Activated CD4-positive, CD25-positive, alpha-beta regulatory T cell (primary cell): ENCODE measurements at regions not wholly inside any gene's neighbourhood (a gene's known extent, or its start where the extent isn't known, plus 50 kb on each side); places are given as distances from the start of the nearest gene placed in this dataset.
"Not testable (repeated sequence)": the region's sequence is repeated elsewhere in the genome, so short reads cannot be mapped to it uniquely, and the experiment has no call there.

ENCODE experiments used
- DNase-seq, 4 experiments: peaks; one replicate each; lab custom pipeline; 2025; lab: John Stamatoyannopoulos, UW

- no peak for DNase-seq
Measured at GRCh38 chr2:13696601-13697000, 935.9 kb upstream of the LRATD1 start.

GRCh38 chr2:13698847-13699246, 933.7 kb upstream of the LRATD1 start:
- no peak for DNase-seq

- not testable (repeated sequence) for DNase-seq
Measured at GRCh38 chr2:13699939-13700338, 932.6 kb upstream of the LRATD1 start.

DNA sequence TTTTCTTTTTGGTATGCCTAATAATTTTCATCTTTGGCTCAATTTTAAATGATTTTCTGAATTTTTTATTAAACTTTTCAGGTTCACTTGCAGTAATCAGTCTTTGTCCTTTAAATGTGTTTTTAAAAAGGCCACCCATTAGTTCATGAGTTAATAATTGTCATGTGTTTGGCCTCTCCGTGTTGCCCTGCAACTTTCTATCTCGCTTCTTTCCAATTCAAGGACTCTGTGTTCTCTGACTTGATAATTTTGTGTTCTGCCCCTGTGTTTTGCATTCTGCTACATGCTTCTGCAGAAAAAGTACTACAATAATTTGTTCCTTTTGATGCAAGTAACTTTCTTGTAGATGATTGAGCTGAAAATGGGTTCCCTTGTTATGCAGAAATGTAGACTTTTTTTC, 921.4 kb upstream of the LRATD1 start:
- no peak for DNase-seq

DNA sequence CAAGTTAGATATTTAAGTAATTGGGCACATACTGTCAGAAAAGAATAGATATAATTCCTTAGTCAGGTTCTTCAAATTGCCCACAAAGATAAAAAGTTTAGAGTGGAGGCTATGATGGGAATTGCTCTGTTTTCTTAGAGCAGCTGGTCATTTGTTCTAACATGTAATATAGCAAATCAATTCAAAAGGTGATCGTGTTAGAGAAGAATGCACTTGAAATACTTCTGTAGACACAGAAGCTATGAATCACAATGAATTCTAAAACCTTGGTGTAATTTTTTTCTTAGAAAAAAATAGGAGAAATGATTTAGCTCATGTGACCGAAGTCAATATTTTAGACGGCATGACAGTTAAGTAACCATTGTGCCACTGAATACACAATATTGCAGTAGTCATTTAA, 918.1 kb upstream of the LRATD1 start:
- DNase-seq = no peak

DNA sequence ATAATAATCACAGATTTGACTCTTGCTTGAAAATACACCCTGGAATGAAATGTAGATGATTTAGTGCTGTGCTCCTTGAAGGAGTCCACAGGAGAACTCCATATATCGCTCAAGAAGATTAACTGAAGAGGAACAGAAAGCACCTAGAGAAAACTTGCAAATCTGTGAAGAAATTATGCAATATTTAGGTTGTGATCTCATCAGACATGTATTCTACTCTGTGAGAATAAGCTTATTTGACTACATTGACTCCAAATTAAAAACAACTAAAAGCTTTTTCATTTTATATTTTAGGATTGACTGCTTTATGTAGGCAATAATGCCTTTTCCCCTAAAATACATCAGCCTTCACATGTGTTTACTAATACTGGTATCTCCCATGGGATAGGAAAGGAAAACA, 906.6 kb upstream of the LRATD1 start:
- DNase-seq = no peak

- no peak for DNase-seq
Measured at GRCh38 chr2:13745330-13745729, 887.2 kb upstream of the LRATD1 start.

- no peak for DNase-seq
Measured at GRCh38 chr2:13751955-13752354, 880.6 kb upstream of the LRATD1 start.

DNA sequence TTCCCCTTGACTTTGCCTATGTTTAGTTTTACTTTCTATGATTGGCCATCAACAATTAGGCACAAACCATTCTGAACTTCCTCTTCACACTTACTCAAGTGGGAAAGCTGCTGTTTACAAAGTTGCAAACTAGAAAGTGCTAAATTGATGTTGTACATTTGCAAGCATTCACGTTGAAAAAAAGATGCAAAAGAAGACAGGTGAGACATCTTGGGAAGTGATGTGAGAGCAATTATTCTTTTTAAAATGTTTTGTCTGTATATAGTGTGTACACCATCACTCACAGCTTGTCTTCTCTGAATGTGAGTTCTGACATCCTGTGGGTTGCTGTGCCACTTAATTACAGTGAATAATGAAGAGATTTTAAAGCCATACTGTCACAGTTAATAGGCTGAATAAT, 874.1 kb upstream of the LRATD1 start:
- no peak for DNase-seq

GRCh38 chr2:13768274-13768673, 864.2 kb upstream of the LRATD1 start:
- DNase-seq = no peak

DNA sequence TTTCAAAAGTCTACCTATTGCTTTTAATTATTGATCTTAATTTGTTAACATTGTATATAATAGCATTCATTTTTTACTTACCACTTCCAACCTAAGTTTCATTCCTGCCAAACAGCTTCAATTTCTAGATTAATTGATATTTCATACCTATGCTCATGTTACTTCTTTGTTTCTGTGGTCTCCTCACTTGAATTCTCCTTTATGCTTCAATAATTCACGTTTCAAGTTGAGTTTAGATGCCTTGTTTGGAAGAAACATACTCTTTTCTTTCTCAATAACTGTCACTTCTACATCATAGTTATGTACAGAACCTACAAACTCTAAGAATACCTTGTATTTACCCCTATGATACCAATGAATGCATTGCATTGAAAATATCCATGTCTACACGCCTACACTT, 862.2 kb upstream of the LRATD1 start:
- DNase-seq = no peak

GRCh38 chr2:13779996-13780395, 852.5 kb upstream of the LRATD1 start:
- DNase-seq = no peak

GRCh38 chr2:13791019-13791547, 841.4 kb upstream of the LRATD1 start:
- no peak for DNase-seq

- DNase-seq = no peak
Measured at GRCh38 chr2:13806539-13806938, 826.0 kb upstream of the LRATD1 start.

- no peak for DNase-seq
Measured at GRCh38 chr2:13813236-13813635, 819.3 kb upstream of the LRATD1 start.

DNA sequence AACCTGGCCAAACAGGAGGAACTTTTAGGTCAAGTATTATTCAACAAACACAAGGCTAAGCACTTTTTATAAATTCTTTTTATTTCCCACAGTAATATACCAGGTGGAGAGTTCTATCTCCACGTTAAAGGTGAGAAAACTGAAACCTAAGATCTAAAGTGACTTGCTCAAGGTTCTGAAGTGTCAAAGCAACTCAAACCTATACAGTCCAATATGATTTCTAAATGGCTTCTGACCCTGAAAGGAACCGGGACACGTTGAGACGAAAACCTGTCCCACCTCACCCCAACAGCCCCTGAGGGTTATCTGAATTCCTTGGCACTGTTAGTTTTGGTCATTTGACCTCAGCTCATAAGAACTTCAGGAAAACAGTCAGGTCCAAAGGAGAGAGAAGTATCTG, 814.5 kb upstream of the LRATD1 start:
- no peak for DNase-seq

- DNase-seq = no peak
Measured at GRCh38 chr2:13819896-13820295, 812.6 kb upstream of the LRATD1 start.

- DNase-seq = no peak
Measured at GRCh38 chr2:13821255-13821880, 811.1 kb upstream of the LRATD1 start.

DNA sequence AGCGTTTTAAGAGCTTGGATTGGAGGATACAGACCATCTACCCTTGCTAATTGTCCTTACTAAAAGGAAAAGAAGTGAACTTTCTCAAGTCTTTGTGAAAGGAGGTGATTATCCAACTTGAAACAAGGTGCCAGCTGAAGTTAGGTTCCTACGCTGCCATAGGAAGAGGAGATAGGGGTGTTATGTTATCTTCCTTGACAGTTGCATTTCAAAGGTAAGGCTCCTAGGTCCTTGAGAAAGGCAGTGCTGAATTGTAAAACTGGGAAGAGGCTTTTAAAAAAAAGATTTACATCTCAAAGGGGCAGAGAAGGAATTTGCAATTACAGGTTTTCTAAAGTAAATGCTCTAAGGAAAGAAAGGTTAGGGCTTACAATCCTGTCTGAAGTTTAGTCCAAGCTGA, 810.2 kb upstream of the LRATD1 start:
- DNase-seq = no peak

- DNase-seq = no peak
Measured at GRCh38 chr2:13826314-13826853, 806.1 kb upstream of the LRATD1 start.

- no peak for DNase-seq
Measured at GRCh38 chr2:13858626-13859025, 773.9 kb upstream of the LRATD1 start.

DNA sequence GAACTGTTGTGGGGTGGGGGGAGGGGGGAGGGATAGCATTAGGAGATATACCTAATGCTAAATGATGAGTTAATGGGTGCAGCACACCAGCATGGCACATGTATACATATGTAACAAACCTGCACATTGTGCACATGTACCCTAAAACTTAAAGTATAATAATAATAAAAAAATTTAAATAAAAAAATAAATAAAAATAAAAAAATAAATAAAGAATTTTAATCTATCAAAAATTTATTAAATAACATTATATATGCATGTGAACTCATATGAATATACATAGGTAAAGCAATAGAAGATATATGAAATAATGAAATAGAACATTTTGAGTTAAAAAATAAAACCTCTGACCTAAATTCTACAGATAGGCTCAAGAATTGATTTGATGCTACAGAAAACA, 764.2 kb upstream of the LRATD1 start:
- not testable (repeated sequence) for DNase-seq

DNA sequence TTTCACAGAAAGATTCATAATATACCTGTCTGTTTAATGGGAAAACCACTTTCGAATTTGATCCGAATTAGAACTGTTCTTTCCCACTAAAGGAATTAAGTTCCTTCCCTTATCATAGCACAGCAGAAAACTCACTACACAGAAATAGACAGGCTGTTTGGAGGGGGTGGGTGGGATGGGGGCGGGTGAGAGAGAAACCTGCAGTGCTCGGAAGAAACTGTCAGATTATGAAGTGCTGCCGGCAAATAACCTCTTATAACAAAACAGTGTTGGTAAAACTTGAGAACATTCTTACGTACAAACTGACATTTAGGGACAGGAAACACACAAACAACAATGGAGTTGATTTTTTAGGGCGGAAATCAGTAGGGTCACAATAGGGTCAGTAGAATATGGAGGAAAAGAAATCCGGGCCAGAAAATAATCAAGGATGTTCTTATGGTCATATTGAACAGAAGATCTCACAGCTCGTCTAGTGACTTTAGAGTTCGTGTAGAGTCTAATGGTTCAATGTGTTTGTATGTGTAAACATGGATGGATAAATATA, 756.0 kb upstream of the LRATD1 start:
- no peak for DNase-seq

DNA sequence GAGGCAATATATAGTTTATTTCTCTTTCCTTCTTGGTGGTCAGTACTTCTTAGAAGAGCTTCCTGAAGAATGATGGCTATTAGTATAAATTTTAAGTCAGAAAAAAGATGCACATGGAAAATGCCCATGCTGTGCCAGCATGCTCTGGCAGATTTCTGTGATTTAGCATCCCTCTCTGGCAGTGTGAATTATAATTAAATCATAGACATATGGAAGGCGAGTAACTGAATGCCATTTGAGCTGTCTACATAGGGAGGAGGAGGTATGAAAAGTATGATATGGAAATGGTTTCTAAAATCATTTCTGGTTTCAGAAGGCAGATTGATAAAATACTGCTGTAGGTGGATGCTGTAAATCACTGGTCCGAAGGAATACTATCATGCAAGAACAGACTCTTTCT, 754.9 kb upstream of the LRATD1 start:
- DNase-seq = no peak
